CD14-positive monocyte (primary cell): ENCODE measurements at regions not wholly inside any gene's neighbourhood (a gene's known extent, or its start where the extent isn't known, plus 50 kb on each side); places are given as distances from the start of the nearest gene placed in this dataset.

ENCODE experiments used
- DNase-seq, 3 donors: peaks; one replicate each; pipeline ENCODE4 v3.0.0-alpha.2; 2011 to 2022
- H2AFZ ChIP-seq: 2 replicates; pipeline ENCODE4 v1.6.0; 2012; ENCODE audit warnings: mild to moderate bottlenecking, low read depth, low read length, inconsistent platforms; ENCODE audit not compliant: insufficient read depth, poor library complexity, severe bottlenecking
- H3K27ac ChIP-seq, 2 donors: 1 replicate in 1 of 2; 2 replicates in 1 of 2; pipeline ENCODE4 v1.5.1; 2012 to 2013; ENCODE audit warnings: low read length in 2 of 2, control low read depth in 1 of 2, inconsistent platforms in 1 of 2, low read depth in 1 of 2, mild to moderate bottlenecking in 1 of 2
- H3K27me3 ChIP-seq, 2 donors: one replicate each; pipeline versions ENCODE4 v1.6.0 to v1.6.1; 2011 to 2013; ENCODE audit warnings: low read length in 2 of 2; ENCODE audit not compliant: control insufficient read depth in 2 of 2, insufficient read depth in 2 of 2
- H3K36me3 ChIP-seq, 2 donors: replicated peaks in 1 of 2; 1 replicate in 1 of 2; 2 replicates in 1 of 2; pipeline versions ENCODE4 v1.5.1 to v1.6.1; 2012 to 2013; ENCODE audit warnings: low read length in 2 of 2, control low read depth in 1 of 2, inconsistent platforms in 1 of 2, mild to moderate bottlenecking in 1 of 2; ENCODE audit not compliant: insufficient read depth in 2 of 2, control insufficient read depth in 1 of 2
- H3K4me1 ChIP-seq, 2 donors: 1 replicate in 1 of 2; 2 replicates in 1 of 2; pipeline versions ENCODE4 v1.5.1 to v1.6.1; 2012 to 2013; ENCODE audit warnings: low read length in 2 of 2, control low read depth in 1 of 2, inconsistent platforms in 1 of 2, mild to moderate bottlenecking in 1 of 2, moderate library complexity in 1 of 2; ENCODE audit not compliant: insufficient read depth in 2 of 2, control insufficient read depth in 1 of 2
- H3K4me2 ChIP-seq: replicated peaks from 2 replicates; pipeline ENCODE3; 2012; ENCODE audit warnings: low read length, moderate library complexity, mild to moderate bottlenecking; ENCODE audit not compliant: poor library complexity, severe bottlenecking; ENCODE audit errors: extremely low read depth
- H3K4me3 ChIP-seq, 3 experiments: fragments of 200-600 bp in 1 of 3; sonication (generic) in 1 of 3; replicated peaks in 1 of 3; 1 replicate in 2 of 3; 2 replicates in 1 of 3; pipeline ENCODE4 v1.5.1; 2011 to 2013; ENCODE audit warnings: low read length in 3 of 3, mild to moderate bottlenecking in 3 of 3, control low read depth in 2 of 3, low read depth in 2 of 3, inconsistent platforms in 1 of 3, moderate library complexity in 1 of 3
- H3K79me2 ChIP-seq: 2 replicates; pipeline ENCODE4 v1.6.0; 2012; ENCODE audit warnings: mild to moderate bottlenecking, control low read depth, inconsistent platforms, low read length, moderate library complexity; ENCODE audit not compliant: insufficient read depth
- H3K9ac ChIP-seq: 2 replicates; pipeline ENCODE4 v1.6.0; 2017; ENCODE audit warnings: low read length, mild to moderate bottlenecking; ENCODE audit not compliant: insufficient read depth, poor library complexity, severe bottlenecking
- H3K9me3 ChIP-seq, 2 donors: replicated peaks in 1 of 2; 1 replicate in 1 of 2; 2 replicates in 1 of 2; pipeline versions ENCODE4 v1.5.1 to v1.6.1; 2012 to 2013; ENCODE audit warnings: low read length in 2 of 2, control low read depth in 1 of 2; ENCODE audit not compliant: control insufficient read depth in 1 of 2, insufficient read depth in 1 of 2
- H4K20me1 ChIP-seq: 2 replicates; pipeline ENCODE4 v1.6.0; 2012; ENCODE audit warnings: mild to moderate bottlenecking, low read length, control low read depth, moderate library complexity; ENCODE audit not compliant: insufficient read depth
- H3K27ac Mint-ChIP-seq, 7 donors: one replicate each; pipeline ENCODE4 v1.8.0; 2020; ENCODE audit warnings: mild to moderate bottlenecking in 7 of 7, mixed read lengths in 7 of 7, moderate library complexity in 6 of 7, inconsistent platforms in 2 of 7
- H3K27me3 Mint-ChIP-seq, 3 donors: one replicate each; pipeline ENCODE4 v1.8.0; 2021 to 2022; ENCODE audit warnings: low read depth in 3 of 3, mild to moderate bottlenecking in 3 of 3, mixed read lengths in 3 of 3, moderate library complexity in 3 of 3, inconsistent platforms in 1 of 3
- H3K36me3 Mint-ChIP-seq, 2 donors: one replicate each; pipeline ENCODE4 v1.8.0; 2020; ENCODE audit warnings: mixed read lengths in 2 of 2, inconsistent platforms in 1 of 2, mild to moderate bottlenecking in 1 of 2
- H3K4me1 Mint-ChIP-seq: one replicate; pipeline ENCODE4 v1.8.0; 2020; ENCODE audit warnings: mild to moderate bottlenecking, mixed read lengths
- H3K4me3 Mint-ChIP-seq, 2 donors: one replicate each; pipeline ENCODE4 v1.8.0; 2020; ENCODE audit warnings: mild to moderate bottlenecking in 2 of 2, mixed read lengths in 2 of 2, moderate library complexity in 1 of 2
- H3K9me3 Mint-ChIP-seq, 7 donors: one replicate each; pipeline ENCODE4 v1.8.0; 2020 to 2022; ENCODE audit warnings: mixed read lengths in 7 of 7, mild to moderate bottlenecking in 6 of 7, moderate library complexity in 6 of 7, inconsistent platforms in 2 of 7
- WGBS: methylation state at CpG from one replicate; pipeline ENCODE4 v1.1.5; 2013; ENCODE audit warnings: missing lambda C conversion rate; ENCODE audit not compliant: insufficient coverage; 5-methylcytosine and 5-hydroxymethylcytosine counted together
- intact Hi-C, 2 donors: fragments of 100-400 bp; cut with micrococcal nuclease; formaldehyde crosslinking; loops; one replicate each; pipeline versions ENCODE4 v1.15.0 to v1.15.1; 2023
- TF ChIP-seq, protein P1 (sequence below): fragments of 200-600 bp; IDR thresholded peaks from one replicate; pipeline ENCODE4 v1.8.0; 2022; ENCODE audit warnings: antibody characterized with exemption, mild to moderate bottlenecking

DNA sequence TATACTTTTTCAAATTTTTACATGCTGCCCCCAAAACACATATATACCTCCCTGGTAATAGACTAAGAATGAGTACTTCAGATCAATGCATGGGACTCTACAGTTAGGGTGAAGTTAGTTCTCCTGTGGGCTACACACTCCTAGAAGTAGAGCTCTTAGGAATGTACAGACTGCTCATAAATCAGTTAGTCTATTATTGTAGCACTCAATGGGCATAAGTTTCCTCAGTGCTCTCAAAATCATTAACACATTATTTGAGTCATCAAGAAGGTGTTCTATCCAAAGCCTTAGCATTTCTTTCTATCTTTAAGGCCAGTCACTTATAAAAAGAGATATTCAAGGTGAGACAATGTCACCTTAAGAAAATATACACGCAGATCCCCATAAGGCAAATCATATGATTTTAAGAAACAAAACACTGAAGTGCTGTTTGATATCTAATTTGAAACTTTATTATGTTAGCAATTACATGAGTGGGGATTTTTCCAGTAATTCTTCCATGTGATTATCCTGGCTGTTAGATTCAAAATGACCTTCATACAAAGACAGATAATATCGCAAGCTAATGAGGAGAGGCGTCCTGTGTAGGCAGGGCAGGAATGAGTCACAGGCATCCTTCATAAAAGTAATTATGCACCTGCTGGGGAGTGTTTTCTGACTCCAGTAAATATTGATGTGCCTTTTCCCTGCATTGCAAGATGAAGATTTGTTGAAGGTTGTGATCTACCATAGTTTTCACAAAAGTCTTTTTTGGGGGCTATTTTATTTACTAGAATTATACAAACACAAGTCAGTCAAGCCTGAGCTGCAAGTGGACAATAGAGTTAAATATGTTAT is 167.2 kb upstream of the ATP1B1 start:
- Histone ChIP-seq H3K4me1 (no peaks in the 10 kb centered on the region), H3K4me2 (no peak overlapping the region), H3K4me3 (no peak overlapping the region), H3K9ac (no peak overlapping the region), H3K27me3 (no peaks in the 10 kb centered on the region), H2AFZ (no peak overlapping the region), H3K36me3 (no peaks in the 10 kb centered on the region), H3K27ac (no peak overlapping the region), H3K9me3 (no peaks in the 10 kb centered on the region), H4K20me1 (no peaks in the 10 kb centered on the region), H3K79me2 (no peaks in the 10 kb centered on the region)
- DNase-seq = no peak
- no peak overlapping the region for H3K4me3 Mint-ChIP-seq
- intact Hi-C loops = no loop called here
- WGBS = no CpG with 5 or more reads among the region's 3 CpGs
- H3K27ac Mint-ChIP-seq = no peak overlapping the region
- peaks cover 0 to 3% (median 3%) of the 10 kb centered on the region in 3 donors for H3K27me3 Mint-ChIP-seq
- peaks cover 0 to 4% (median 0%) of the 10 kb centered on the region in 7 donors for H3K9me3 Mint-ChIP-seq
- TF ChIP-seq, protein P1, sequence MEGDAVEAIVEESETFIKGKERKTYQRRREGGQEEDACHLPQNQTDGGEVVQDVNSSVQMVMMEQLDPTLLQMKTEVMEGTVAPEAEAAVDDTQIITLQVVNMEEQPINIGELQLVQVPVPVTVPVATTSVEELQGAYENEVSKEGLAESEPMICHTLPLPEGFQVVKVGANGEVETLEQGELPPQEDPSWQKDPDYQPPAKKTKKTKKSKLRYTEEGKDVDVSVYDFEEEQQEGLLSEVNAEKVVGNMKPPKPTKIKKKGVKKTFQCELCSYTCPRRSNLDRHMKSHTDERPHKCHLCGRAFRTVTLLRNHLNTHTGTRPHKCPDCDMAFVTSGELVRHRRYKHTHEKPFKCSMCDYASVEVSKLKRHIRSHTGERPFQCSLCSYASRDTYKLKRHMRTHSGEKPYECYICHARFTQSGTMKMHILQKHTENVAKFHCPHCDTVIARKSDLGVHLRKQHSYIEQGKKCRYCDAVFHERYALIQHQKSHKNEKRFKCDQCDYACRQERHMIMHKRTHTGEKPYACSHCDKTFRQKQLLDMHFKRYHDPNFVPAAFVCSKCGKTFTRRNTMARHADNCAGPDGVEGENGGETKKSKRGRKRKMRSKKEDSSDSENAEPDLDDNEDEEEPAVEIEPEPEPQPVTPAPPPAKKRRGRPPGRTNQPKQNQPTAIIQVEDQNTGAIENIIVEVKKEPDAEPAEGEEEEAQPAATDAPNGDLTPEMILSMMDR = no peak
- H3K36me3 Mint-ChIP-seq = no peaks in the 10 kb centered on the region
- H3K4me1 Mint-ChIP-seq = no peaks in the 10 kb centered on the region

DNA sequence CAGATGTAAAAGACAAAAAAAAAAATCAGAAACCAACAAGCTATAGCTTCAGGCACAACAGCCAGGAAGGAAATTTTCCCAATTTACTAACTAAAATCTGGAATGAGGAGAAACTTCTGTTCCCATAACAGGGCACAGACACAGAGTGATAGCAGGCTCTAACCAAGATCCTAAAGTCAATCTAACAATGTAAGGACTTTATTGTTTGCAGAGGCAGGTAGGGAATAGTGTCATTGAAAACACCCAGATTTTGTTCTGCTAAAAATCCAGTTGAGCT is 166.6 kb upstream of the ATP1B1 start:
- H3K9ac ChIP-seq = no peak overlapping the region
- H3K27me3 ChIP-seq = no peaks in the 10 kb centered on the region
- no peaks in the 10 kb centered on the region for H3K36me3 Mint-ChIP-seq
- no peak overlapping the region for H3K27ac ChIP-seq
- no peak overlapping the region for H3K4me2 ChIP-seq
- TF ChIP-seq, protein P1 = no peak
- H3K4me3 Mint-ChIP-seq = no peak overlapping the region
- no peak overlapping the region for H3K4me3 ChIP-seq
- peaks cover 0 to 3% (median 2%) of the 10 kb centered on the region in 3 donors for H3K27me3 Mint-ChIP-seq
- no peaks in the 10 kb centered on the region for H3K79me2 ChIP-seq
- no peak for DNase-seq
- no peaks in the 10 kb centered on the region for H3K36me3 ChIP-seq
- no peaks in the 10 kb centered on the region for H3K4me1 Mint-ChIP-seq
- intact Hi-C loops = no loop called here
- no peaks in the 10 kb centered on the region for H3K9me3 ChIP-seq
- H3K27ac Mint-ChIP-seq = no peak overlapping the region
- H3K9me3 Mint-ChIP-seq = peaks cover 0 to 4% (median 0%) of the 10 kb centered on the region in 7 donors
- H4K20me1 ChIP-seq = no peaks in the 10 kb centered on the region
- H3K4me1 ChIP-seq = no peaks in the 10 kb centered on the region
- no peak overlapping the region for H2AFZ ChIP-seq
